PC-9 (cell line): ENCODE measurements at regions not wholly inside any gene's neighbourhood (a gene's known extent, or its start where the extent isn't known, plus 50 kb on each side); places are given as distances from the start of the nearest gene placed in this dataset.

Experiments used
- EZH2 ChIP-seq: fragments of 200-600 bp; sonication (generic); IDR thresholded peaks from 2 replicates; pipeline ENCODE4 v1.8.0; 2017; ENCODE audit warnings: antibody characterized with exemption, low read depth
- TF ChIP-seq, protein P1 (sequence below): fragments of 200-600 bp; sonication (generic); conservative IDR thresholded peaks from 2 replicates; pipeline ENCODE4 v1.6.1; 2017; ENCODE audit warnings: mixed run types, antibody characterized with exemption, mild to moderate bottlenecking, moderate library complexity

DNA sequence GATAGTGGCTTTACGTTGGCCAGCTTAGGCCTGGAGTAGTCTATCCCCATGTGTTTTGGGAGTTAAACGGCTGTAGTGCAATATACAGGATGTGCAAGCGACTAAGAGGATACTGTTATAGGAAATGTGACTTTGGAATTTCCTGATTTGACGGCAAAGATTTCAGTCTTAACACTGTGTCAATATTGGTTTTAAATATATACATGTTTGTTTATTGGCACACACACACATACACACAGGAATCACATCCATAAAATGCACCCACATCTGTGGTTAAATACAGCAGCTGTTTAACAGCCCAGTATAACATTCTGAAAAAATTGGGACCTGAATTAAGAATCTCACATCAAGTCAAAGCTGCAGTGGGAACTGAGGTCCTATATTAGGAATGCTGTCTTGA lies 347.1 kb downstream of the TXNL1 start:
- TF ChIP-seq, protein P1, sequence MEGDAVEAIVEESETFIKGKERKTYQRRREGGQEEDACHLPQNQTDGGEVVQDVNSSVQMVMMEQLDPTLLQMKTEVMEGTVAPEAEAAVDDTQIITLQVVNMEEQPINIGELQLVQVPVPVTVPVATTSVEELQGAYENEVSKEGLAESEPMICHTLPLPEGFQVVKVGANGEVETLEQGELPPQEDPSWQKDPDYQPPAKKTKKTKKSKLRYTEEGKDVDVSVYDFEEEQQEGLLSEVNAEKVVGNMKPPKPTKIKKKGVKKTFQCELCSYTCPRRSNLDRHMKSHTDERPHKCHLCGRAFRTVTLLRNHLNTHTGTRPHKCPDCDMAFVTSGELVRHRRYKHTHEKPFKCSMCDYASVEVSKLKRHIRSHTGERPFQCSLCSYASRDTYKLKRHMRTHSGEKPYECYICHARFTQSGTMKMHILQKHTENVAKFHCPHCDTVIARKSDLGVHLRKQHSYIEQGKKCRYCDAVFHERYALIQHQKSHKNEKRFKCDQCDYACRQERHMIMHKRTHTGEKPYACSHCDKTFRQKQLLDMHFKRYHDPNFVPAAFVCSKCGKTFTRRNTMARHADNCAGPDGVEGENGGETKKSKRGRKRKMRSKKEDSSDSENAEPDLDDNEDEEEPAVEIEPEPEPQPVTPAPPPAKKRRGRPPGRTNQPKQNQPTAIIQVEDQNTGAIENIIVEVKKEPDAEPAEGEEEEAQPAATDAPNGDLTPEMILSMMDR = no peak
- TF ChIP-seq EZH2 = no peak
